Esophagus muscularis mucosa (tissue), 4 donors: ENCODE measurements at regions not wholly inside any gene's neighbourhood (a gene's known extent, or its start where the extent isn't known, plus 50 kb on each side); places are given as distances from the start of the nearest gene placed in this dataset.
"Not testable (repeated sequence)": the region's sequence is repeated elsewhere in the genome, so short reads cannot be mapped to it uniquely, and the experiment has no call there.

Experiments
- DNase-seq: peaks from one replicate; pipeline ENCODE4 v3.0.0-alpha.2; 2017; ENCODE audit errors: extremely low spot score
- H3K27ac ChIP-seq, 4 donors: fragments of 200-600 bp; sonication (generic); replicated peaks in 1 of 4; 1 replicate in 3 of 4; 2 replicates in 1 of 4; pipeline ENCODE4 v1.5.1; 2016 to 2019; ENCODE audit warnings: mild to moderate bottlenecking in 1 of 4
- H3K27me3 ChIP-seq, 4 donors: fragments of 200-600 bp; sonication (generic); one replicate each; pipeline versions ENCODE4 v1.5.1 to v1.6.0; 2016 to 2019
- H3K36me3 ChIP-seq, 4 donors: fragments of 200-600 bp; sonication (generic); one replicate each; pipeline ENCODE4 v1.5.1; 2016 to 2019
- H3K4me1 ChIP-seq, 4 donors: fragments of 200-600 bp; sonication (generic); one replicate each; pipeline ENCODE4 v1.5.1; 2016 to 2019
- H3K4me3 ChIP-seq, 4 donors: fragments of 200-600 bp; sonication (generic); 1 replicate in 2 of 4; 2 replicates in 2 of 4; pipeline ENCODE4 v1.5.1; 2016 to 2019; ENCODE audit warnings: mild to moderate bottlenecking in 4 of 4, moderate library complexity in 1 of 4
- H3K9me3 ChIP-seq, 4 donors: fragments of 200-600 bp; sonication (generic); 1 replicate in 3 of 4; 2 replicates in 1 of 4; pipeline ENCODE4 v1.5.1; 2016 to 2019
- EP300 ChIP-seq: sonication (generic); formaldehyde crosslinking; IDR thresholded peaks from one replicate; pipeline ENCODE4 v1.6.1; 2017; ENCODE audit warnings: antibody characterized with exemption
- POLR2A ChIP-seq: fragments of 450-650 bp; IDR thresholded peaks from one replicate; pipeline ENCODE4 v1.6.1; 2017; ENCODE audit warnings: antibody characterized with exemption, moderate library complexity, mild to moderate bottlenecking, low read depth
- POLR2AphosphoS5 ChIP-seq, 2 donors: sonication (generic); formaldehyde crosslinking; IDR thresholded peaks; one replicate each; pipeline ENCODE4 v1.6.1; 2017; ENCODE audit warnings: antibody characterized with exemption in 2 of 2
- WGBS: methylation state at CpG from one replicate; pipeline ENCODE4 v1.1.5; 2018; 5-methylcytosine and 5-hydroxymethylcytosine counted together
- intact Hi-C: fragments of 100-400 bp; cut with DNase I; formaldehyde crosslinking; loops from one replicate; pipeline ENCODE4 v1.15.1; 2023
- TF ChIP-seq, protein P1 (sequence below), 3 experiments: fragments of 200-600 bp in 2 of 3; fragments of 450-650 bp in 1 of 3; sonication (generic) in 2 of 3; IDR thresholded peaks; one replicate each; pipeline ENCODE4 v1.5.1; 2017 to 2019; ENCODE audit warnings: antibody characterized with exemption in 3 of 3, mild to moderate bottlenecking in 2 of 3, moderate library complexity in 1 of 3

DNA sequence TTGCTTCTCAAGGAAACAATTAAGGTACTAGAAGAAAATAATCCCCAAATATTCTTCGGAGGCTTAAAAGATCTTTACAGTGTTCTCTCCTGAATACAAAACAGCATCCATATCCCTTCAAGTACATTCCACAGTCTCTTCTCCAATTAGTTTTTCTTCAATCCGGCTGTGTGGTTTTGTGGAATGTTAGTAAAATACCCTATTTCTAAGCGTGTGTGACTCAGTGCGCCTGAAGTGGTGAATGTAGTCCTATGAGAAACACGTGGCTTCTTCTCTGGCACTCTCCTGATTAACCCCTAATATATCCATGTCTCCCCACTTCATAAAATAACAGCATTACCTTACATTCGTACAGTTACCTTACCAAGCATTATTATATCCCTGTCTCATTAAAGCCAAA lies 570.2 kb downstream of the ARL4A start:
- Histone ChIP-seq H3K27ac (no peak overlapping the region), H3K36me3 (no peaks in the 10 kb centered on the region), H3K4me1 (no peaks in the 10 kb centered on the region), H3K27me3 (no peaks in the 10 kb centered on the region), H3K4me3 (no peak overlapping the region), H3K9me3 (no peaks in the 10 kb centered on the region)
- intact Hi-C loops, result no loop called here
- no peak for DNase-seq
- TF ChIP-seq EP300 (no peak), POLR2A (no peak), POLR2AphosphoS5 (IDR thresholded peaks at IDR 0.05) (no peak)
- 82% methylated on average over 6 of the region's 6 CpGs for WGBS

GRCh38 chr7:13258386-13258785 lies 571.0 kb downstream of the ARL4A start:
- 87% methylated on average over 2 of the region's 2 CpGs for WGBS
- no peak for DNase-seq
- H3K27ac ChIP-seq, result no peak overlapping the region
- intact Hi-C loops, result no loop called here
- no peaks in the 10 kb centered on the region for H3K36me3 ChIP-seq
- H3K27me3 ChIP-seq, result no peaks in the 10 kb centered on the region
- H3K4me1 ChIP-seq, result no peaks in the 10 kb centered on the region
- no peak for TF ChIP-seq EP300
- no peak for TF ChIP-seq POLR2AphosphoS5 (IDR thresholded peaks at IDR 0.05)
- no peak for TF ChIP-seq POLR2A
- TF ChIP-seq, protein P1, sequence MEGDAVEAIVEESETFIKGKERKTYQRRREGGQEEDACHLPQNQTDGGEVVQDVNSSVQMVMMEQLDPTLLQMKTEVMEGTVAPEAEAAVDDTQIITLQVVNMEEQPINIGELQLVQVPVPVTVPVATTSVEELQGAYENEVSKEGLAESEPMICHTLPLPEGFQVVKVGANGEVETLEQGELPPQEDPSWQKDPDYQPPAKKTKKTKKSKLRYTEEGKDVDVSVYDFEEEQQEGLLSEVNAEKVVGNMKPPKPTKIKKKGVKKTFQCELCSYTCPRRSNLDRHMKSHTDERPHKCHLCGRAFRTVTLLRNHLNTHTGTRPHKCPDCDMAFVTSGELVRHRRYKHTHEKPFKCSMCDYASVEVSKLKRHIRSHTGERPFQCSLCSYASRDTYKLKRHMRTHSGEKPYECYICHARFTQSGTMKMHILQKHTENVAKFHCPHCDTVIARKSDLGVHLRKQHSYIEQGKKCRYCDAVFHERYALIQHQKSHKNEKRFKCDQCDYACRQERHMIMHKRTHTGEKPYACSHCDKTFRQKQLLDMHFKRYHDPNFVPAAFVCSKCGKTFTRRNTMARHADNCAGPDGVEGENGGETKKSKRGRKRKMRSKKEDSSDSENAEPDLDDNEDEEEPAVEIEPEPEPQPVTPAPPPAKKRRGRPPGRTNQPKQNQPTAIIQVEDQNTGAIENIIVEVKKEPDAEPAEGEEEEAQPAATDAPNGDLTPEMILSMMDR (IDR thresholded peaks at IDR 0.05), result no peak
- H3K9me3 ChIP-seq, result no peaks in the 10 kb centered on the region
- no peak overlapping the region for H3K4me3 ChIP-seq

DNA sequence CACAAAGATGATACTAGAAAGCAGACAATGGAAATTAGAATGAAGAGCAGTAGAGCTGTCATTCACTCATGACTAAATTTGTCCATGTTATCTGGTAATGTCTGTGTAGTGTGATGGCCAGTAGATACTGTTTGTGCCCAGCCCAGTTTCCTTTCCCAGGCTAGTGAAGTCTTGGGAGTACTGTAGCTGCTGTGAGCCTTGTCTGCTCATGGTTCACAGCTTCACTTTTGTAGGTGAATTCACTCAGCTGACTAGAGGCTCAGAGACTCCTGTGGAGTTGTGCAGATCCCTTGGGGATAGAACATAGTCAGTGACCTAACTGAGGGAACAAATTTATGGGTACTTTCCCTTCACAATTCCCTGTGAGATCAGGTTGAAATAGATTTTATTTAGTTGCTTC lies 572.5 kb downstream of the ARL4A start:
- Histone ChIP-seq H3K36me3 (no peaks in the 10 kb centered on the region), H3K9me3 (no peaks in the 10 kb centered on the region), H3K27me3 (no peaks in the 10 kb centered on the region), H3K4me1 (no peaks in the 10 kb centered on the region), H3K4me3 (no peak overlapping the region), H3K27ac (no peak overlapping the region)
- intact Hi-C loops, result loop anchor here (2.0 to 5.0 kb wide), 2 partner anchors 573 to 735 kb away; partner anchors contain the start of gene ARL4A
- no peak for DNase-seq
- no peak for TF ChIP-seq POLR2AphosphoS5 (IDR thresholded peaks at IDR 0.05)
- no peak for TF ChIP-seq EP300
- TF ChIP-seq, protein P1 (IDR thresholded peaks at IDR 0.05), result no peak
- no peak for TF ChIP-seq POLR2A

- Histone ChIP-seq H3K27me3 (no peaks in the 10 kb centered on the region), H3K4me3 (no peak overlapping the region), H3K9me3 (no peaks in the 10 kb centered on the region), H3K36me3 (no peaks in the 10 kb centered on the region), H3K4me1 (no peaks in the 10 kb centered on the region), H3K27ac (no peak overlapping the region)
- 4% methylated on average over 4 of the region's 4 CpGs for WGBS
- intact Hi-C loops, result loop anchor here (2.0 to 5.0 kb wide), 2 partner anchors 576 to 624 kb away; partner anchors contain the start of gene ARL4A
- no peak for TF ChIP-seq POLR2AphosphoS5 (IDR thresholded peaks at IDR 0.05)
- no peak for TF ChIP-seq EP300
- TF ChIP-seq POLR2A, result no peak
- TF ChIP-seq, protein P1 (IDR thresholded peaks at IDR 0.05), result peak; percentile 54 to 64 (median 63)
- no peak for DNase-seq
These were observed 575.6 kb downstream of the ARL4A start for GRCh38 chr7:13262929-13263530.

DNA sequence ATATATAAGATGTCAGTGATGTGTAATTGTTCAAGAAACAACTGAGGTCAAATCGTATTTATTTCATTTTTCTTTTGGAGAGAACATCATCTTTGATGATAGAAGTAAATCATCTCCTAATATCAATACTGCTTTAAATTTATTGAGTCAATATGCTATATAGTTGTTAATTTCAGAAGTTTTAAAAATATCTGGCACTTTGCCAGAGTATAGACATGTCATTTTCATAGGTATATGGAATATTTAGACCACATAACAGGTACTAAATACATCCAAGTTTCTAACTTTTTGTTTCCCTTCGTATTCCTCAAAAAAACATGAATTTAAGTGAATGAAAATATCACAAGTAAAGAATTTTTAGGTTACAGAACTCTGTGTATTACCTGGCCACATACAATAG lies 577.8 kb downstream of the ARL4A start:
- H3K4me1 ChIP-seq, result no peaks in the 10 kb centered on the region
- WGBS, result 79% methylated on average over 2 of the region's 2 CpGs
- intact Hi-C loops, result no loop called here

DNA sequence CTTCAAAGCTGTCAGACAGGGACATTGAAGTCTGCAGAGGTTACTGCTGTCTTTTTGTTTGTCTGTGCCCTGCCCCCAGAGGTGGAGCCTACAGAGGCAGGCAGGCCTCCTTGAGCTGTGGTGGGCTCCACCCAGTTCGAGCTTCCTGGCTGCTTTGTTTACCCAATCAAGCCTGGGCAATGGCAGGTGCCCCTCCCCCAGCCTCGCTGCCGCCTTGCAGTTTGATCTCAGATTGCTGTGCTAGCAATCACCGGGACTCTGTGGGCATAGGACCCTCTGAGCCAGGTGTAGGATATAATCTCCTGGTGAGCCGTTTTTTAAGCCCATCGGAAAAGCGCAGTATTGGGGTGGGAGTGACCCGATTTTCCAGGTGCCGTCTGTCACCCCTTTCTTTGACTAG lies 586.8 kb downstream of the ARL4A start:
- H3K4me3 ChIP-seq, H3K27ac ChIP-seq, H3K4me1 ChIP-seq, DNase-seq, intact Hi-C loops, H3K36me3 ChIP-seq, H3K9me3 ChIP-seq, H3K27me3 ChIP-seq: not testable (repeated sequence)
- WGBS, result 98% methylated on average over 6 of the region's 9 CpGs

More for the DNA sequence above, 577.8 kb downstream of the ARL4A start:
- no peaks in the 10 kb centered on the region for H3K27me3 ChIP-seq
- no peak for DNase-seq
- no peak overlapping the region for H3K27ac ChIP-seq
- H3K36me3 ChIP-seq, result no peaks in the 10 kb centered on the region
- H3K4me3 ChIP-seq, result no peak overlapping the region
- H3K9me3 ChIP-seq, result no peaks in the 10 kb centered on the region
- TF ChIP-seq, protein P1 (IDR thresholded peaks at IDR 0.05), result no peak
- TF ChIP-seq EP300 (no peak), POLR2AphosphoS5 (IDR thresholded peaks at IDR 0.05) (no peak), POLR2A (no peak)
